HG03442 (cell line): ENCODE measurements at regions not wholly inside any gene's neighbourhood (a gene's known extent, or its start where the extent isn't known, plus 50 kb on each side); places are given as distances from the start of the nearest gene placed in this dataset.

Experiments used
- ATAC-seq: cut with Tn5 transposase; IDR thresholded peaks from one replicate; pipeline ENCODE4 v1.9.1; 2021; ENCODE audit warnings: mild to moderate bottlenecking, moderate library complexity; ENCODE audit not compliant: unreplicated experiment

DNA sequence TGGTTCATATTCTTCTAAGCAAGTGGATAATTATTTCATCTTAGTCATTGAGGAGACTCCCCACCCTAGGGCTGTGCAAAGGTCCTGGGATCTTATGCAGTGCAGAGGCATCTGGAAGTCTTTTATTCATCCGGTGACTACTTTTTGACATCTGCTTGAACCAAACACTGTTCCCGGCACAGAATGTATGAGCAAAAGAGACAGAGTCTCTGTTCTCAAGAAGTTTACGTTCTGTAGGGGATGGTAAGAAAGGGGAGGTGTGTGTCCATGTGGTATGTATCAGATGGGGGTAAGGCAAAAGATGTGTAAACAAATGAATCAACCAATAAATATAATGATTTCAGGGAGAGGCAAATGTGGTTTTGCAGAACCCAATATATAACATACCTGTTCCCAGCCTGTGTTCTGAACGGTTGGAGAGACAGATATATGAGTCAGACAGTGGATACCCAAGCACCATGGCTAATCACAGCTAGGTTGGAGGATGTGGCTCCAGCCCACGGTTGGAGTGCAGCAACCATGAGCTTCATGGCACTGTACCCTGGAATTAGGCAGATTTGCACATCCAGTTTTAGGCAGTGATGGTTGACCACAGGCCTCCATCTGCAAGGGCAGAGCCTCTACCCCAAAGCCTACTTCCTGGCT, 75.1 kb upstream of the CADM1 start:
- no peak for ATAC-seq

DNA sequence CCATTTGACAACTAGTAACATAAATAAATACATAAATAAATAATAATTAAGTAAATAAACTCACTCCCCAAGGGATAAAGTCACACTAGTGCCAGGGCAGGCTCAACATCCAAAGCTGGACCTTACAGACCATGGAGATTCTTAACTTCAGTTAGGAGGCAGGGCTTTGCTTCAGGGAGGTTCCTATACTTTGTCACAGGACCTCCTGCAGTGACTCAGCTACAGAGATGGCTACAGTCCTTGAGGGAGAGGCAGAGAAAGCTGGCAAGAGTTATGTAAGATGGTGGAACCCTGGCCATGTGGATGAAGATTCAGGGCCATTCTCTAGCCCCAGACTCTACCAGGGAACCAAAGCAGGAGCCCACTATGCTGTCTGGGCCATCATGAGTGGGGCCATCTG, 74.1 kb upstream of the CADM1 start:
- no peak for ATAC-seq

GRCh38 chr11:115577701-115578100, 73.5 kb upstream of the CADM1 start:
- ATAC-seq, result no peak

DNA sequence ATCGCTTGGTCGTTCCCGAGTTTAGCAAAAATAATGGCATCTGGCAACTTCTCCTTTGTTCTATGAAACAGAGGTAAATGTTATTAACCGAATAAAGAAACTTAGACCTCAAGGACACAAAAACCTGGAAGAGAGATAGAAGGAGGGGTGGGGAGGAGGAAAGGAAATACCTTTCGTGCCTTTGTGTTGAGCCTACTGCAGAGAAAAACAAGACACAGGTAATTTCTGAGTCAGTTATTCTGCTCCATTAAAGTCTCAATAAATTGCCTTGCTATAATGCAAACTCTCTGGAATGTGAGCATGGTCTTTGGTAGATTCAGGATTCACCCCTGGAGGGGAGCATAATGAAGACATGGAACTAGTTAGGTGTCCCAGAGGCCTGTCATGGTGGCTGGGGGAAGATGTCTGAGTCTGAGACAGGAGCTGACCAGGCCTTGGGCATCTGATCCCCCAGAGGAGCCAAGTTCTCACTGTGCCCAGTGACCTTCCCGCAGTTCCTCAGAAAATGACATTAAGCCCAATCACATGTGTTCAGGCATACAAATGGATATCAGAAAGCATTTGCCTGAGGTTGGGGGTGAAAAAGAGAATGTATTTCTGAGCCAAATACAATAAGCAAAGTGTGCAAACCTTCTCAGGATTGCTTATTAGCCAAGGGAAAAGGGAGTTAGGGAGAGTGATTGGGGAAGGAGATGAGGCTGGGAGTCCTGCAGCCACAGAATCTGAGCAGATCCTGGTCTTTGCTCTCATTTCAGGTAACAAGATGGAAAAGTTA, 72.6 kb upstream of the CADM1 start:
- no peak for ATAC-seq

- no peak for ATAC-seq
Observed at GRCh38 chr11:115572551-115572950, 68.3 kb upstream of the CADM1 start.

- no peak for ATAC-seq
Observed at GRCh38 chr11:115566180-115566764, 62.1 kb upstream of the CADM1 start.

- ATAC-seq, result no peak
Observed at GRCh38 chr11:115564851-115565250, 60.6 kb upstream of the CADM1 start.

DNA sequence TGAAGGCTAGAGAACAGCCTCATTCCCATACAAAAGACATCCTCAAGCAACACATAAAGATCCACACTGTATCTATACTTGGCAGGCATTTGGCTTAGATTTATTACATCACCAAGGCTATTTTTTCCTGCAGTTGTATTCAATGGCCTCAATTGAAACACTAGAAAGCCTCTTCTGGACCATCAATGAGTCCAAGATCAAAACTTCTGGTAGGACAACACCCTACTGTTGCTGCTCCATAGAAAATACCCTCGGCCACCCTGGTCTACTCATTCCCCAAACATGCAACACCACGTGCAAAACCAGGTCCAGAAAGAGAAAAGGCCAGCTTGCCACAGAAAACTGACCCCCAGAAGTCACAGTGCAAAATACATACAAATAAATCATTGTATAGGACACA, 56.9 kb upstream of the CADM1 start:
- ATAC-seq, result no peak

GRCh38 chr11:115558635-115559034, 54.4 kb upstream of the CADM1 start:
- ATAC-seq, result no peak

- no peak for ATAC-seq
Observed at GRCh38 chr11:115557681-115558080, 53.5 kb upstream of the CADM1 start.

- ATAC-seq, result no peak
Observed at GRCh38 chr11:115556984-115557383, 52.8 kb upstream of the CADM1 start.

GRCh38 chr11:115555336-115556090, 51.3 kb upstream of the CADM1 start:
- no peak for ATAC-seq
